ENCODE measurements at regions not wholly inside any gene's neighbourhood (a gene's known extent, or its start where the extent isn't known, plus 50 kb on each side); places are given as distances from the start of the nearest gene placed in this dataset.

DNA sequence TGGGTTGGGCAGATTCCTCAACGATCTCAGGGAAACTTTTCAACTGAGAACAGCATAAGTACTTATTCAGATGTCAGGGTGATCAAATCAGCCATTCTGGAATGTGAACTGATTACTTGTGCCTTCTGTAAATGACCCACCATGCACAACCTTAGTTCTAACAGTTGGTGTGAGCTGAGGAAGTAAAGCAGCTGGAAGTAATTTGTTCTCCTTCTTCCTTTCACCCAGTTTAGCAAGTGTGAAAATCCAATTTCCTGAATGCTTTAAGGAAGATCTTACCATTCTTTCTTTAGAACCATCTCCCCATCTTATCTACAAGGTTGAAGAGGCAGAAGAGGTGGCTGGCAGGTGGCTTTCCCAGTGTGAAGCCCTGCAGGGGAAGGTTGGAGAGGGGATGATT is 781.6 kb downstream of the ETS1 start:
- Histone ChIP-seq H3K4me3 (no peak overlapping the region), H3K36me3 (no peaks in the 10 kb centered on the region), H3K27me3 (replicated peaks; ENCODE audit: insufficient read depth) (no peaks in the 10 kb centered on the region), H3K4me1 (ENCODE audit: control insufficient read depth in 1 of 2, low read depth in 2 of 2) (peaks cover 0 to 16% of the 10 kb centered on the region in 2 donors), H3K9me3 (no peaks in the 10 kb centered on the region), H3K27ac (no peak overlapping the region)
- TF ChIP-seq, protein P1, sequence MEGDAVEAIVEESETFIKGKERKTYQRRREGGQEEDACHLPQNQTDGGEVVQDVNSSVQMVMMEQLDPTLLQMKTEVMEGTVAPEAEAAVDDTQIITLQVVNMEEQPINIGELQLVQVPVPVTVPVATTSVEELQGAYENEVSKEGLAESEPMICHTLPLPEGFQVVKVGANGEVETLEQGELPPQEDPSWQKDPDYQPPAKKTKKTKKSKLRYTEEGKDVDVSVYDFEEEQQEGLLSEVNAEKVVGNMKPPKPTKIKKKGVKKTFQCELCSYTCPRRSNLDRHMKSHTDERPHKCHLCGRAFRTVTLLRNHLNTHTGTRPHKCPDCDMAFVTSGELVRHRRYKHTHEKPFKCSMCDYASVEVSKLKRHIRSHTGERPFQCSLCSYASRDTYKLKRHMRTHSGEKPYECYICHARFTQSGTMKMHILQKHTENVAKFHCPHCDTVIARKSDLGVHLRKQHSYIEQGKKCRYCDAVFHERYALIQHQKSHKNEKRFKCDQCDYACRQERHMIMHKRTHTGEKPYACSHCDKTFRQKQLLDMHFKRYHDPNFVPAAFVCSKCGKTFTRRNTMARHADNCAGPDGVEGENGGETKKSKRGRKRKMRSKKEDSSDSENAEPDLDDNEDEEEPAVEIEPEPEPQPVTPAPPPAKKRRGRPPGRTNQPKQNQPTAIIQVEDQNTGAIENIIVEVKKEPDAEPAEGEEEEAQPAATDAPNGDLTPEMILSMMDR (IDR thresholded peaks at IDR 0.05): no peak
- ATAC-seq (ENCODE audit: insufficient number of reproducible peaks, low FRiP score, low read depth) (no peak), DNase-seq (ENCODE audit: low spot score) (no peak)

DNA sequence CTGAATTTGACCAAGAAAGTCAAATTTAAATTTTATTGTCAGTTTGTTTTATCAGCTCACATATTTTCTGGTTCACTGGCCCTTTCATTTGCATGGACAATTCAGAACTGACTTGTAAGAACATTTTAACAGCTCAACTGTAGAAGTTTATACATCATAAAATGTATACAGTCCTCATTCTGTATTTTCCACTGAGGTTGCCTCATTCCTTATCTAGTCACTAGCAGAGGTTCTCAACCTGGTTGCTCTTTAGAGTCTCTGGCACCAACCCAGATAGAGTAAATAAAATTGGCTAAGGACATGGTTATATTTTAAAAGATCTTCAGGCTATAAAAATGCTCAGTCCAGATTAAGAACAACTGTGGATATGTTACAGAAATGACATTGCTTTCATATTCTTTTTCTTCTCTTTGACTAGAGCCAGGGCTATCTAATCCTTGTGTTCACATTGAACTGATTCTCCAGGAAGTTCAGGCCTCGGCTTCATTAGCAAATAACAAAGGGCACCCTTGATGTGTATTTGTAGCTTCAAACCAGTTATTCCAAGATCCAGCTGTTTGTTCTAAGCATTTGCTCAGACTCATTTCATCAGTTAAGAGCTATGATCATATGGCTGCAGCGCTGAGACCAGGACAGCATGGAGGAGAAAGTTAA is 782.5 kb downstream of the ETS1 start:
- Histone ChIP-seq H3K36me3 (no peaks in the 10 kb centered on the region), H3K27me3 (replicated peaks; ENCODE audit: insufficient read depth) (no peaks in the 10 kb centered on the region), H3K27ac (no peak overlapping the region), H3K4me1 (ENCODE audit: control insufficient read depth in 1 of 2, low read depth in 2 of 2) (peaks cover 0 to 14% of the 10 kb centered on the region in 2 donors), H3K9me3 (no peaks in the 10 kb centered on the region), H3K4me3 (no peak overlapping the region)
- ATAC-seq (ENCODE audit: insufficient number of reproducible peaks, low FRiP score, low read depth) (no peak), DNase-seq (ENCODE audit: low spot score) (no peak)
- TF ChIP-seq, protein P1 (IDR thresholded peaks at IDR 0.05): no peak

DNA sequence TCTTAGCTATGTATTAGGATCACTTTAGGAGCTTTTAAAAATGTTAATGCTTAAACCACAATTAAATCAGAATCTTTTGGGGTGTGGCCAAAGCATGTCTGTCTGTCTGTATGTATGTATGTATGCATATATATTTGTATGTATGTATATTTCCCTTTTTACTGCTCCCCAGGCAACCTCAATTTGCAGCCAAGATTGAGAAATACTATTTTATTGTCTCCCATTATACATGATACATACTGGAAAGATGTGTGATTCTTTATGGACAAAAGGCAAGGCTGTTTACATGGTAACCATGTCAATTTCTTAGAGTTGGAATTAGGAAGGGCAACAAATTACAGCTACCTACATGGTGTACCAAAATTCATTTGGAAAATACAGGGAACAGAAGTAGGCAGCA is 783.6 kb downstream of the ETS1 start:
- H3K9me3 ChIP-seq: no peaks in the 10 kb centered on the region
- H3K4me3 ChIP-seq: no peak overlapping the region
- ATAC-seq (ENCODE audit: insufficient number of reproducible peaks, low FRiP score, low read depth): no peak
- TF ChIP-seq, protein P1 (IDR thresholded peaks at IDR 0.05): no peak
- DNase-seq (ENCODE audit: low spot score): no peak
- no peaks in the 10 kb centered on the region for H3K27me3 ChIP-seq (replicated peaks; ENCODE audit: insufficient read depth)
- no peak overlapping the region for H3K27ac ChIP-seq
- H3K36me3 ChIP-seq: no peaks in the 10 kb centered on the region
- H3K4me1 ChIP-seq (ENCODE audit: control insufficient read depth in 1 of 2, low read depth in 2 of 2): peaks cover 0 to 5% of the 10 kb centered on the region in 2 donors

DNA sequence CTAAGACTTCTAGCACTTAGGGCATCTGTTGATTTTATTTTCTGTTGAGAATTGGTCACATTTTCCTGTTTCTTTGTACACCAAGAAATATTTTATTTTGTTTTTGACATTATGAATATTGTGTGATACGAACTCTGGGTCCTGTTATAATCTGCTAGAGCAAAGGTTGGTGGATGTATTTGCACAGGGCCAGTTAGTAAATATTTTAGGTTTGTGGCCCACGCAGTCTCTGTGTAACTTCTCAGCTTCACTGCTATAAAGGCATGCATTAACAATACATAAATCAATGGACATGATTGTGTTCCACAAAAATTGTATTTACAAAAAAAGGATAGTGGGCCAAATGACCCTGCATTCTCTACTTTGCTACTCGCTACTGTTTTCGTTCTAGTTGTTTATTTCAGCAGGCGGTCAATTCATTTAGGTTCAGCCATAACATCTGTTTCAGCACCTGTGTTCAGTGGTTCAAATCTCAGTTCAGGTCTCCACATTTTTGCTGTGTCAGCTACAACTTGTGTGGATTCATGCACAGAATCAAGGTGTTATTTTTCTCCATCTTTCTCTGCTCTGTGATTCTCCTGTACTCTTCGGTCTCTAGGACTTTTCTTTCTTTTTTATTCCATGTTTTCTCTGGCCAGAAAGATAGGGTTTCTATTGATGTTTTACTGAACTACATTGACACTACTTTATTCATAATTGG is 786.2 kb downstream of the ETS1 start:
- TF ChIP-seq, protein P1 (IDR thresholded peaks at IDR 0.05): no peak
- Histone ChIP-seq H3K27me3 (replicated peaks; ENCODE audit: insufficient read depth) (no peaks in the 10 kb centered on the region), H3K4me3 (no peak overlapping the region), H3K9me3 (no peaks in the 10 kb centered on the region), H3K4me1 (ENCODE audit: control insufficient read depth in 1 of 2, low read depth in 2 of 2) (no peaks in the 10 kb centered on the region), H3K27ac (no peak overlapping the region), H3K36me3 (no peaks in the 10 kb centered on the region)
- ATAC-seq (ENCODE audit: insufficient number of reproducible peaks, low FRiP score, low read depth) (no peak), DNase-seq (ENCODE audit: low spot score) (no peak)

DNA sequence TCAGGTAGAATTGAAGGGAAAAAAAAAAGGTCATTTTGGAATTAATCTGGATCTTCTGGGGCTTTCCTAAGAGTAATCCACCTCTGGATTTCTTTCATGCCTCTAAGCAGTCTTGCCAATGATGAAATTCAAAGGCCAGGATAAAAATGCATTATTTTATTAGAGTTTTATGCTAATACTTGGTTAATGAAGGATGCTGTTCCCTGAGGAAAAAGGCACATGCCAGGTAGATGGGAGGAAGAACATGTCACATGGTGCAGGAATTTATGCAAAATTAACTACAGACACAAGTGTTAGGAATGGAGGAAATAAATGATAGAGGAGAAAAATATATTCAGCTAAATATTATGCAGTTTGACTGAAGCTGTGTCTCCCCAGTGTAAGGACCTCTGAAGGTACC is 792.0 kb downstream of the ETS1 start:
- no peaks in the 10 kb centered on the region for H3K4me1 ChIP-seq (ENCODE audit: control insufficient read depth in 1 of 2, low read depth in 2 of 2)
- H3K27me3 ChIP-seq (replicated peaks; ENCODE audit: insufficient read depth): no peaks in the 10 kb centered on the region
- H3K36me3 ChIP-seq: no peaks in the 10 kb centered on the region
- no peaks in the 10 kb centered on the region for H3K9me3 ChIP-seq
- no peak for ATAC-seq (ENCODE audit: insufficient number of reproducible peaks, low FRiP score, low read depth)
- H3K27ac ChIP-seq: no peak overlapping the region
- TF ChIP-seq, protein P1 (IDR thresholded peaks at IDR 0.05): no peak
- DNase-seq (ENCODE audit: low spot score): no peak
- no peak overlapping the region for H3K4me3 ChIP-seq
